DMS153 treated with DMSO at 0.1 percent for 48 hours (cell line): ENCODE measurements at regions not wholly inside any gene's neighbourhood (a gene's known extent, or its start where the extent isn't known, plus 50 kb on each side); places are given as distances from the start of the nearest gene placed in this dataset.

Experiments used
- DNase-seq: peaks from one replicate; lab custom pipeline; 2025; ENCODE audit not compliant: unreplicated experiment; lab: John Stamatoyannopoulos, UW

- no peak for DNase-seq
Observed at GRCh38 chr10:117078168-117078837, 59.8 kb downstream of the VAX1 start.

GRCh38 chr10:117075064-117075463, 63.0 kb downstream of the VAX1 start:
- DNase-seq, result no peak

DNA sequence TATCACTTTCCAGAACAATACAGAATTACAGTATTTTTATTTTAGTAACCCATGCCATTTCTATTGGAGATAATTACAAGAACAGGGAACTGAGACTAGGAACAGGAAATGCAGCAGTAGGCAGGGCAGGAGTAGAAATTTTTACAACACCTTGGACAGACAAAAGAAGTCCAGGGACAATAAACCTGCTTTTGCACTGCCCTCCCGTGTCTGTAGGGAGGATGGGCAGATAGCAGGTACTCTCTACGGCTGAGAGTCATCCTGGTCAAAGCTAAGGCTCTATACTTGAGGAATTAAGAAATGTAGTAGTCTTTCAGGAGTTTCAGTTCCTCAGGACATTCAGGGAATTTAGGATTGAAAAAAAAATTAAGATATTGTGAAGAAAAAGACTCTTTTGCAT, 63.4 kb downstream of the VAX1 start:
- peak; percentile 54 for DNase-seq

GRCh38 chr10:117071286-117072050, 66.5 kb upstream of the SHTN1 start:
- DNase-seq, result no peak
